SK-N-SH treated with all-trans-retinoic acid at 6 μM for 48 hours (cell line): ENCODE measurements at regions not wholly inside any gene's neighbourhood (a gene's known extent, or its start where the extent isn't known, plus 50 kb on each side); places are given as distances from the start of the nearest gene placed in this dataset.

ENCODE experiments used
- ATAC-seq: fragments of 200-7000 bp; cut with Tn5 transposase; 3 replicates; pipeline ENCODE4 v1.9.1; 2020; ENCODE audit warnings: mild to moderate bottlenecking, moderate library complexity
- BACH2 ChIP-seq: fragments of 250-450 bp; sonication (Bioruptor Pico); IDR thresholded peaks from 2 replicates; pipeline ENCODE4 v1.9.0; 2021; ENCODE audit warnings: mild to moderate bottlenecking, borderline replicate concordance
- CSDC2 ChIP-seq: fragments of 250-450 bp; sonication (Bioruptor Pico); IDR thresholded peaks from 2 replicates; pipeline ENCODE4 v1.5.0; 2020; ENCODE audit warnings: mild to moderate bottlenecking, moderate library complexity
- ESRRG ChIP-seq: fragments of 250-450 bp; sonication (Bioruptor Pico); IDR thresholded peaks from 2 replicates; pipeline ENCODE4 v1.6.1; 2021; ENCODE audit warnings: mild to moderate bottlenecking
- GLIS3 ChIP-seq: fragments of 250-450 bp; sonication (Bioruptor Pico); IDR thresholded peaks from 2 replicates; pipeline ENCODE4 v1.5.0; 2020; ENCODE audit warnings: mild to moderate bottlenecking, moderate library complexity
- ISL1 ChIP-seq: fragments of 250-450 bp; sonication (Bioruptor Pico); IDR thresholded peaks from 2 replicates; pipeline ENCODE4 v2.1.2; 2022; ENCODE audit warnings: mild to moderate bottlenecking, moderate library complexity
- OSR1 ChIP-seq: fragments of 250-450 bp; sonication (Bioruptor Pico); IDR thresholded peaks from 2 replicates; pipeline ENCODE4 v1.8.0; 2022; ENCODE audit warnings: moderate library complexity, mild to moderate bottlenecking, inconsistent platforms
- PPARA ChIP-seq: fragments of 250-450 bp; sonication (Bioruptor Pico); IDR thresholded peaks from 2 replicates; pipeline ENCODE4 v1.5.0; 2020; ENCODE audit warnings: mild to moderate bottlenecking, borderline replicate concordance
- RARB ChIP-seq: fragments of 250-450 bp; sonication (Bioruptor Pico); IDR thresholded peaks from 2 replicates; pipeline ENCODE4 v1.8.0; 2021; ENCODE audit warnings: mild to moderate bottlenecking, moderate library complexity
- SNAI2 ChIP-seq: fragments of 250-450 bp; sonication (Bioruptor Pico); IDR thresholded peaks from 2 replicates; pipeline ENCODE4 v1.5.0; 2020; ENCODE audit warnings: mild to moderate bottlenecking, moderate library complexity
- TCF4 ChIP-seq: fragments of 250-450 bp; sonication (Bioruptor Pico); IDR thresholded peaks from 2 replicates; pipeline ENCODE4 v1.8.0; 2021; ENCODE audit warnings: mild to moderate bottlenecking, moderate library complexity, borderline replicate concordance
- TOX ChIP-seq: fragments of 250-450 bp; sonication (Bioruptor Pico); IDR thresholded peaks from 2 replicates; pipeline ENCODE4 v1.8.0; 2021; ENCODE audit warnings: mild to moderate bottlenecking, moderate library complexity, borderline replicate concordance
- ZFP3 ChIP-seq: fragments of 250-450 bp; sonication (Bioruptor Pico); IDR thresholded peaks from 2 replicates; pipeline ENCODE4 v1.5.0; 2020; ENCODE audit warnings: mild to moderate bottlenecking, moderate library complexity
- ZFP30 ChIP-seq: fragments of 450-650 bp; formaldehyde crosslinking; IDR thresholded peaks from 2 replicates; pipeline ENCODE4 v1.5.0; 2022; ENCODE audit warnings: mild to moderate bottlenecking, moderate library complexity
- ZNF565 ChIP-seq: fragments of 450-650 bp; formaldehyde crosslinking; conservative IDR thresholded peaks from 2 replicates; pipeline ENCODE4 v1.5.0; 2020; ENCODE audit warnings: low read depth, mild to moderate bottlenecking, moderate library complexity
- ZNF70 ChIP-seq: fragments of 450-650 bp; formaldehyde crosslinking; IDR thresholded peaks from 2 replicates; pipeline ENCODE4 v1.5.0; 2020; ENCODE audit warnings: mild to moderate bottlenecking, moderate library complexity
- ZNF8 ChIP-seq: fragments of 450-650 bp; formaldehyde crosslinking; IDR thresholded peaks from 2 replicates; pipeline ENCODE4 v1.5.0; 2020; ENCODE audit warnings: mild to moderate bottlenecking, moderate library complexity
- TF ChIP-seq, protein P1 (sequence below): fragments of 250-450 bp; sonication (Bioruptor Pico); IDR thresholded peaks from 2 replicates; pipeline ENCODE4 v1.8.0; 2021; ENCODE audit warnings: low read depth, mild to moderate bottlenecking, moderate library complexity, borderline replicate concordance
- TF ChIP-seq, protein P2 (sequence below): fragments of 250-450 bp; sonication (Bioruptor Pico); IDR thresholded peaks from 2 replicates; pipeline ENCODE4 v1.5.1; 2021; ENCODE audit warnings: mild to moderate bottlenecking, moderate library complexity
- TF ChIP-seq, protein P3 (sequence below): fragments of 250-450 bp; sonication (Bioruptor Pico); IDR thresholded peaks from 2 replicates; pipeline ENCODE4 v1.5.0; 2020; ENCODE audit warnings: mild to moderate bottlenecking, moderate library complexity
- TF ChIP-seq, protein P4 (sequence below): fragments of 250-450 bp; sonication (Bioruptor Pico); IDR thresholded peaks from 2 replicates; pipeline ENCODE4 v1.5.1; 2020; ENCODE audit warnings: low read depth, mild to moderate bottlenecking, moderate library complexity
- TF ChIP-seq, protein P5 (sequence below): fragments of 250-450 bp; sonication (Bioruptor Pico); IDR thresholded peaks from 2 replicates; pipeline ENCODE4 v1.8.0; 2020; ENCODE audit warnings: mild to moderate bottlenecking, moderate library complexity, borderline replicate concordance

DNA sequence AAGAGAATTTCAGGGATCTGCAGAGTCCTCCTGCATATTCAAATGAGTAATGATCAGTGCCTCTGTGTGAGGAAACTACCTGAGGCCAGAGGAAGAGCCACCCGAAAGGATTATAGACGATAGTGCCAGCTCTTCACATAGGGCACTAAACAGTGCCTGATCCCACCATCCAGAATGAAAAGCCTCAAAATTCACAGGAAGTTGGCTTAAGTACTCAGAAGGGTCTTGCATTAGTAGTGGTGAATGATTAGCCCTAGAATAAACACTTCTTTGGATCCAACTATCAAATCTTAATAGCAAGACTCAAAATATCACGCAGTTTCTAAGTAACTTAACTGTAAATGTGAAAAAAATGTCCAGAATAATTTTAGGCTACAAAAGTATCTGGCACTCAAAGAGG is 324.4 kb downstream of the ZNF674 start:
- TF ChIP-seq CSDC2 (CRISPR knock-in tag) (no peak), ZNF565 (CRISPR knock-in tag) (no peak), TOX (no peak), GLIS3 (CRISPR knock-in tag) (no peak), ZFP30 (CRISPR knock-in tag) (no peak), TCF4 (CRISPR knock-in tag) (no peak)
- TF ChIP-seq, protein P1, sequence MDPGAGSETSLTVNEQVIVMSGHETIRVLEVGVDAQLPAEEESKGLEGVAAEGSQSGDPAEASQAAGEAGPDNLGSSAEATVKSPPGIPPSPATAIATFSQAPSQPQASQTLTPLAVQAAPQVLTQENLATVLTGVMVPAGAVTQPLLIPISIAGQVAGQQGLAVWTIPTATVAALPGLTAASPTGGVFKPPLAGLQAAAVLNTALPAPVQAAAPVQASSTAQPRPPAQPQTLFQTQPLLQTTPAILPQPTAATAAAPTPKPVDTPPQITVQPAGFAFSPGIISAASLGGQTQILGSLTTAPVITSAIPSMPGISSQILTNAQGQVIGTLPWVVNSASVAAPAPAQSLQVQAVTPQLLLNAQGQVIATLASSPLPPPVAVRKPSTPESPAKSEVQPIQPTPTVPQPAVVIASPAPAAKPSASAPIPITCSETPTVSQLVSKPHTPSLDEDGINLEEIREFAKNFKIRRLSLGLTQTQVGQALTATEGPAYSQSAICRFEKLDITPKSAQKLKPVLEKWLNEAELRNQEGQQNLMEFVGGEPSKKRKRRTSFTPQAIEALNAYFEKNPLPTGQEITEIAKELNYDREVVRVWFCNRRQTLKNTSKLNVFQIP (CRISPR knock-in tag), result no peak
- TF ChIP-seq, protein P2, sequence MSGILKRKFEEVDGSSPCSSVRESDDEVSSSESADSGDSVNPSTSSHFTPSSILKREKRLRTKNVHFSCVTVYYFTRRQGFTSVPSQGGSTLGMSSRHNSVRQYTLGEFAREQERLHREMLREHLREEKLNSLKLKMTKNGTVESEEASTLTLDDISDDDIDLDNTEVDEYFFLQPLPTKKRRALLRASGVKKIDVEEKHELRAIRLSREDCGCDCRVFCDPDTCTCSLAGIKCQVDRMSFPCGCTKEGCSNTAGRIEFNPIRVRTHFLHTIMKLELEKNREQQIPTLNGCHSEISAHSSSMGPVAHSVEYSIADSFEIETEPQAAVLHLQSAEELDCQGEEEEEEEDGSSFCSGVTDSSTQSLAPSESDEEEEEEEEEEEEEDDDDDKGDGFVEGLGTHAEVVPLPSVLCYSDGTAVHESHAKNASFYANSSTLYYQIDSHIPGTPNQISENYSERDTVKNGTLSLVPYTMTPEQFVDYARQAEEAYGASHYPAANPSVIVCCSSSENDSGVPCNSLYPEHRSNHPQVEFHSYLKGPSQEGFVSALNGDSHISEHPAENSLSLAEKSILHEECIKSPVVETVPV (CRISPR knock-in tag), result no peak
- TF ChIP-seq, protein P3, sequence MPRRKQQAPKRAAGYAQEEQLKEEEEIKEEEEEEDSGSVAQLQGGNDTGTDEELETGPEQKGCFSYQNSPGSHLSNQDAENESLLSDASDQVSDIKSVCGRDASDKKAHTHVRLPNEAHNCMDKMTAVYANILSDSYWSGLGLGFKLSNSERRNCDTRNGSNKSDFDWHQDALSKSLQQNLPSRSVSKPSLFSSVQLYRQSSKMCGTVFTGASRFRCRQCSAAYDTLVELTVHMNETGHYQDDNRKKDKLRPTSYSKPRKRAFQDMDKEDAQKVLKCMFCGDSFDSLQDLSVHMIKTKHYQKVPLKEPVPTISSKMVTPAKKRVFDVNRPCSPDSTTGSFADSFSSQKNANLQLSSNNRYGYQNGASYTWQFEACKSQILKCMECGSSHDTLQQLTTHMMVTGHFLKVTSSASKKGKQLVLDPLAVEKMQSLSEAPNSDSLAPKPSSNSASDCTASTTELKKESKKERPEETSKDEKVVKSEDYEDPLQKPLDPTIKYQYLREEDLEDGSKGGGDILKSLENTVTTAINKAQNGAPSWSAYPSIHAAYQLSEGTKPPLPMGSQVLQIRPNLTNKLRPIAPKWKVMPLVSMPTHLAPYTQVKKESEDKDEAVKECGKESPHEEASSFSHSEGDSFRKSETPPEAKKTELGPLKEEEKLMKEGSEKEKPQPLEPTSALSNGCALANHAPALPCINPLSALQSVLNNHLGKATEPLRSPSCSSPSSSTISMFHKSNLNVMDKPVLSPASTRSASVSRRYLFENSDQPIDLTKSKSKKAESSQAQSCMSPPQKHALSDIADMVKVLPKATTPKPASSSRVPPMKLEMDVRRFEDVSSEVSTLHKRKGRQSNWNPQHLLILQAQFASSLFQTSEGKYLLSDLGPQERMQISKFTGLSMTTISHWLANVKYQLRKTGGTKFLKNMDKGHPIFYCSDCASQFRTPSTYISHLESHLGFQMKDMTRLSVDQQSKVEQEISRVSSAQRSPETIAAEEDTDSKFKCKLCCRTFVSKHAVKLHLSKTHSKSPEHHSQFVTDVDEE (CRISPR knock-in tag), result no peak
- no peak for ATAC-seq

DNA sequence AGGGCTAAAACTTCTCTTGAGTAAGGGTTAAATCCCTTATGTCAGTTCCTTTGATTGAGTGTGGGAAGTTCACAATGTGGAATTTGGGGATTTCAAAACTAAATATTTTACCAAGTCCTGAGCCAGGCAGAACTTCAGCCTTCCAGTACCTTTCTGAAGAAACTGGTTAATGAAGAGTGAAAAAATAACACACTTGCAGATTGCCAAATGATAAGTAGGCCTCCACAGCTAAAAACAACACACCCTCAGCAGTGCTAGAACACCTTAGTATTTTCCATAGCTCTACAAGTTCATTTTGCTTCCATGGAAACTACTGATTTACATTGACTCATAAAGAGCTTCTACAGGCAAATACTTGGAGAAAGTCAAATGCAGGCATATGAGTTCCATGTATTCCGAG is 326.8 kb downstream of the ZNF674 start:
- no peak for TF ChIP-seq ZFP30 (CRISPR knock-in tag)
- TF ChIP-seq, protein P4, sequence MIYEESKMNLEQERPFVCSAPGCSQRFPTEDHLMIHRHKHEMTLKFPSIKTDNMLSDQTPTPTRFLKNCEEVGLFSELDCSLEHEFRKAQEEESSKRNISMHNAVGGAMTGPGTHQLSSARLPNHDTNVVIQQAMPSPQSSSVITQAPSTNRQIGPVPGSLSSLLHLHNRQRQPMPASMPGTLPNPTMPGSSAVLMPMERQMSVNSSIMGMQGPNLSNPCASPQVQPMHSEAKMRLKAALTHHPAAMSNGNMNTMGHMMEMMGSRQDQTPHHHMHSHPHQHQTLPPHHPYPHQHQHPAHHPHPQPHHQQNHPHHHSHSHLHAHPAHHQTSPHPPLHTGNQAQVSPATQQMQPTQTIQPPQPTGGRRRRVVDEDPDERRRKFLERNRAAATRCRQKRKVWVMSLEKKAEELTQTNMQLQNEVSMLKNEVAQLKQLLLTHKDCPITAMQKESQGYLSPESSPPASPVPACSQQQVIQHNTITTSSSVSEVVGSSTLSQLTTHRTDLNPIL (CRISPR knock-in tag), result no peak
- TF ChIP-seq, protein P5, sequence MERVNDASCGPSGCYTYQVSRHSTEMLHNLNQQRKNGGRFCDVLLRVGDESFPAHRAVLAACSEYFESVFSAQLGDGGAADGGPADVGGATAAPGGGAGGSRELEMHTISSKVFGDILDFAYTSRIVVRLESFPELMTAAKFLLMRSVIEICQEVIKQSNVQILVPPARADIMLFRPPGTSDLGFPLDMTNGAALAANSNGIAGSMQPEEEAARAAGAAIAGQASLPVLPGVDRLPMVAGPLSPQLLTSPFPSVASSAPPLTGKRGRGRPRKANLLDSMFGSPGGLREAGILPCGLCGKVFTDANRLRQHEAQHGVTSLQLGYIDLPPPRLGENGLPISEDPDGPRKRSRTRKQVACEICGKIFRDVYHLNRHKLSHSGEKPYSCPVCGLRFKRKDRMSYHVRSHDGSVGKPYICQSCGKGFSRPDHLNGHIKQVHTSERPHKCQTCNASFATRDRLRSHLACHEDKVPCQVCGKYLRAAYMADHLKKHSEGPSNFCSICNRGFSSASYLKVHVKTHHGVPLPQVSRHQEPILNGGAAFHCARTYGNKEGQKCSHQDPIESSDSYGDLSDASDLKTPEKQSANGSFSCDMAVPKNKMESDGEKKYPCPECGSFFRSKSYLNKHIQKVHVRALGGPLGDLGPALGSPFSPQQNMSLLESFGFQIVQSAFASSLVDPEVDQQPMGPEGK (CRISPR knock-in tag), result no peak
- TF ChIP-seq, all 23 proteins: peak for 0
- no peak for ATAC-seq

DNA sequence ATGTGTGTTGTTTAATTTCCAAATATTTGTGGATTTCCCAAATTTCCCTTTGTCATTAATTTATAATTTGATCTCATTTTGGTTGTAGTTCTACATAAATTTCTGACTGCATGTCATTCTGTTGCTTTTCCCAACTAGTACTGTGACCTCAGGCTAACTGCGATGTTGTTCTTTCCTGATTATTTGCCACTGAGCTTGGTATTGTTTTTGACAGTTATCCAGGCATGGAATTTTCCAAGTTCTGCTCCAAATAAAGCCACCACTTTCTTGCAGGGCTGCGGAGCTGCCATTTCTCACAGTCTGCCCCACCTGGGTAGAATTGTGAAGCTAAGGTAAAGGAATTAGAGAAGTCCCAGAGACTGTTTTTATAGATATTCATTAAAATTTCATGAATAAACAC is 328.8 kb downstream of the ZNF674 start:
- TF ChIP-seq OSR1 (CRISPR knock-in tag), result no peak
- no peak for TF ChIP-seq TOX
- no peak for TF ChIP-seq BACH2
- no peak for TF ChIP-seq ESRRG (CRISPR knock-in tag)
- TF ChIP-seq RARB (CRISPR knock-in tag), result no peak
- TF ChIP-seq ZFP3 (CRISPR knock-in tag), result no peak
- TF ChIP-seq TCF4 (CRISPR knock-in tag), result no peak
- TF ChIP-seq, protein P1 (CRISPR knock-in tag), result no peak
- TF ChIP-seq SNAI2 (CRISPR knock-in tag), result no peak
- no peak for TF ChIP-seq CSDC2 (CRISPR knock-in tag)
- ATAC-seq, result no peak

DNA sequence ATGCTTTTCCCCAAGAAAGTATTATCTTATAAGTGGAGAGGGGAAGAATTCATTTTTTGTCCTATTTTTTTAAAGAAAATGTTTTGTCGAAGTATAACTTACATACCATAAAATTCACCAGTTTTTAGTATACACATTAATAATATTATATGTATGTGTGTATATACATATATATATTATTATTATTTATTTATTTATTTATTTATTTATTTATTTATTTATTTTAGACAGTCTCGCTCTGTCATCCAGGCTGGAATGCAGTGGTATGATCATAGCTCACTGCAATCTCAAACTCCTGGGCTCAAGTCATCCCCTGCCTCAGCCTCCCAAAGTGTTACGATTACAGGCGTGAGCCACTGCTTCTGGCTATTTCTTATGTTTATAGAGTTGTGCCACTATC is 334.1 kb downstream of the ZNF674 start:
- no peak for ATAC-seq
- TF ChIP-seq SNAI2 (CRISPR knock-in tag) (no peak), BACH2 (no peak), PPARA (CRISPR knock-in tag) (no peak), OSR1 (CRISPR knock-in tag) (no peak), ZNF565 (CRISPR knock-in tag) (no peak), ZNF70 (CRISPR knock-in tag) (no peak), ZNF8 (CRISPR knock-in tag) (no peak), ZFP30 (CRISPR knock-in tag) (no peak), TOX (no peak), ISL1 (CRISPR knock-in tag) (no peak), ZFP3 (CRISPR knock-in tag) (no peak)
- TF ChIP-seq, protein P5 (CRISPR knock-in tag), result no peak
- TF ChIP-seq, protein P4 (CRISPR knock-in tag), result no peak
